H1 (cell line): ENCODE measurements at regions not wholly inside any gene's neighbourhood (a gene's known extent, or its start where the extent isn't known, plus 50 kb on each side); places are given as distances from the start of the nearest gene placed in this dataset.
A peak's percentile ranks its signal among the peaks of the same experiment; 100 is the strongest.

Experiments
- CTCF ChIA-PET: fragments of 300-600 bp; sonication (Branson Sonifier 250); formaldehyde crosslinking; loops from one replicate; lab custom pipeline; 2021; ENCODE audit not compliant: partially characterized antibody; lab: Charles Lee
- POLR2A ChIA-PET: fragments of 300-600 bp; sonication (Branson Sonifier 250); formaldehyde crosslinking; loops from one replicate; lab custom pipeline; 2021; ENCODE audit warnings: inconsistent platforms; ENCODE audit not compliant: partially characterized antibody; lab: Charles Lee
- DNase-seq, 2 experiments: peaks; one replicate each; pipeline versions ENCODE4 v3.0.0 to v3.0.0-alpha.2; 2010 to 2022; ENCODE audit warnings: low spot score in 2 of 2, low read depth in 1 of 2, mixed read lengths in 1 of 2
- FAIRE-seq: peaks from 2 replicates; lab custom pipeline; 2011; peaks lifted over from hg19 to GRCh38; lab: Jason Lieb, UNC
- H2AFZ ChIP-seq: 2 replicates; pipeline ENCODE4 v1.8.1; 2012; ENCODE audit warnings: low read length, inconsistent platforms
- H2AK5ac ChIP-seq: 2 replicates; pipeline ENCODE4 v1.6.1; 2013; ENCODE audit warnings: low read depth, low read length
- H2BK120ac ChIP-seq: replicated peaks from 2 replicates; pipeline ENCODE3; 2013; ENCODE audit warnings: low read depth, low read length, inconsistent platforms
- H2BK12ac ChIP-seq: 2 replicates; pipeline ENCODE4 v1.6.1; 2013; ENCODE audit warnings: low read depth, low read length
- H2BK15ac ChIP-seq: 2 replicates; pipeline ENCODE4 v1.6.1; 2013; ENCODE audit warnings: low read length
- H2BK20ac ChIP-seq: 2 replicates; pipeline ENCODE4 v1.6.1; 2013; ENCODE audit warnings: low read length
- H2BK5ac ChIP-seq: 2 replicates; pipeline ENCODE4 v1.6.1; 2013; ENCODE audit warnings: low read depth, low read length
- H3K14ac ChIP-seq: 2 replicates; pipeline ENCODE4 v1.6.1; 2013; ENCODE audit warnings: inconsistent platforms; ENCODE audit not compliant: insufficient read length
- H3K18ac ChIP-seq: 2 replicates; pipeline ENCODE4 v1.6.1; 2013; ENCODE audit warnings: low read length; ENCODE audit errors: extremely low read depth
- H3K23ac ChIP-seq: 2 replicates; pipeline ENCODE4 v1.6.1; 2013; ENCODE audit warnings: inconsistent platforms; ENCODE audit not compliant: insufficient read length
- H3K23me2 ChIP-seq: 2 replicates; pipeline ENCODE4 v1.6.1; 2013; ENCODE audit warnings: low read depth, low read length
- H3K27ac ChIP-seq: 2 replicates; pipeline ENCODE4 v1.6.1; 2011; ENCODE audit warnings: low read depth, low read length, inconsistent platforms
- H3K27me3 ChIP-seq, 4 experiments: replicated peaks in 1 of 4; 1 replicate in 1 of 4; 2 replicates in 3 of 4; pipeline versions ENCODE4 v1.6.1 to v1.8.1; 2011 to 2013; ENCODE audit warnings: low read length in 3 of 4, mild to moderate bottlenecking in 3 of 4, inconsistent platforms in 2 of 4, mixed read lengths in 2 of 4, moderate library complexity in 1 of 4; ENCODE audit not compliant: control insufficient read depth in 3 of 4, insufficient read depth in 3 of 4; ENCODE audit errors: extremely low read depth in 1 of 4
- H3K36me3 ChIP-seq, 4 experiments: 2 replicates each; pipeline versions ENCODE4 v1.6.1 to v1.8.1; 2011 to 2013; ENCODE audit warnings: mild to moderate bottlenecking in 4 of 4, low read length in 3 of 4, moderate library complexity in 2 of 4, control low read depth in 1 of 4, inconsistent platforms in 1 of 4; ENCODE audit not compliant: insufficient read depth in 4 of 4, control insufficient read depth in 2 of 4
- H3K4ac ChIP-seq: replicated peaks from 2 replicates; pipeline ENCODE3; 2013; ENCODE audit warnings: low read length, low read depth, mixed read lengths, inconsistent platforms; ENCODE audit not compliant: insufficient read length
- H3K4me1 ChIP-seq, 4 experiments: replicated peaks in 1 of 4; 1 replicate in 1 of 4; 2 replicates in 3 of 4; pipeline versions ENCODE4 v1.6.1 to v1.8.1; 2011 to 2013; ENCODE audit warnings: low read length in 3 of 4, inconsistent platforms in 2 of 4, mixed read lengths in 1 of 4; ENCODE audit not compliant: insufficient read depth in 4 of 4, control insufficient read depth in 3 of 4
- H3K4me2 ChIP-seq, 2 experiments: 2 replicates each; pipeline versions ENCODE4 v1.6.1 to v1.8.1; 2011 to 2013; ENCODE audit warnings: low read depth in 2 of 2, low read length in 2 of 2, control low read depth in 1 of 2, inconsistent platforms in 1 of 2, mild to moderate bottlenecking in 1 of 2; ENCODE audit not compliant: insufficient read depth in 1 of 2
- H3K4me3 ChIP-seq, 4 experiments: fragments of 200-600, 300-600 bp in 1 of 4; sonication (generic), shearing (Covaris generic), sonication (Bioruptor Twin) in 1 of 4; 2 replicates each; pipeline versions ENCODE4 v1.5.1 to v1.8.1; 2011 to 2016; ENCODE audit warnings: low read length in 4 of 4, low read depth in 3 of 4, control low read depth in 2 of 4, inconsistent platforms in 2 of 4, mild to moderate bottlenecking in 2 of 4, mixed read lengths in 1 of 4, moderate library complexity in 1 of 4; ENCODE audit not compliant: insufficient read depth in 2 of 4; ENCODE audit errors: extremely low read depth in 1 of 4
- H3K56ac ChIP-seq: replicated peaks from 2 replicates; pipeline ENCODE3; 2013; ENCODE audit warnings: low read depth, mild to moderate bottlenecking, mixed read lengths, low read length, inconsistent platforms; ENCODE audit not compliant: insufficient read length
- H3K79me1 ChIP-seq: 2 replicates; pipeline ENCODE4 v1.6.1; 2013; ENCODE audit warnings: low read depth, low read length, control low read depth
- H3K79me2 ChIP-seq, 2 experiments: 2 replicates each; pipeline versions ENCODE4 v1.6.1 to v1.8.1; 2012 to 2013; ENCODE audit warnings: low read length in 2 of 2, mild to moderate bottlenecking in 2 of 2, inconsistent platforms in 1 of 2; ENCODE audit not compliant: insufficient read depth in 2 of 2, control insufficient read depth in 1 of 2
- H3K9ac ChIP-seq, 4 experiments: replicated peaks in 1 of 4; 1 replicate in 1 of 4; 2 replicates in 3 of 4; pipeline versions ENCODE4 v1.6.1 to v1.8.1; 2011 to 2013; ENCODE audit warnings: low read depth in 3 of 4, low read length in 3 of 4, control low read depth in 2 of 4, mild to moderate bottlenecking in 2 of 4, moderate library complexity in 2 of 4, inconsistent platforms in 1 of 4; ENCODE audit errors: extremely low read depth in 1 of 4
- H3K9me3 ChIP-seq, 2 experiments: 2 replicates each; pipeline versions ENCODE4 v1.6.1 to v1.8.1; 2012 to 2013; ENCODE audit warnings: mild to moderate bottlenecking in 2 of 2, moderate library complexity in 2 of 2, control low read depth in 1 of 2, inconsistent platforms in 1 of 2, low read depth in 1 of 2, low read length in 1 of 2, mixed read lengths in 1 of 2; ENCODE audit not compliant: insufficient read depth in 2 of 2
- H4K20me1 ChIP-seq, 2 experiments: replicated peaks in 1 of 2; 2 replicates each; pipeline versions ENCODE3 to v1.8.1; 2011 to 2013; ENCODE audit warnings: inconsistent platforms in 2 of 2, low read length in 2 of 2, mild to moderate bottlenecking in 1 of 2; ENCODE audit not compliant: insufficient read depth in 2 of 2, control insufficient read depth in 1 of 2
- H4K5ac ChIP-seq: 2 replicates; pipeline ENCODE4 v1.6.1; 2013; ENCODE audit warnings: low read length, low read depth, mixed read lengths, inconsistent platforms; ENCODE audit not compliant: insufficient read length
- H4K8ac ChIP-seq: 2 replicates; pipeline ENCODE4 v1.8.0; 2013; ENCODE audit warnings: mild to moderate bottlenecking, moderate library complexity, low read length, inconsistent platforms; ENCODE audit not compliant: insufficient read depth; ENCODE audit errors: extremely low read depth
- H4K91ac ChIP-seq: replicated peaks from 2 replicates; pipeline ENCODE3; 2013; ENCODE audit warnings: low read length, mixed read lengths, inconsistent platforms; ENCODE audit not compliant: insufficient read length
- CEBPB ChIP-seq: IDR thresholded peaks from 2 replicates; pipeline ENCODE4 v1.6.1; 2012; ENCODE audit warnings: low read depth, low read length
- EP300 ChIP-seq, 2 experiments: IDR thresholded peaks; 1 replicate in 1 of 2; 2 replicates in 1 of 2; pipeline ENCODE4 v1.6.1; 2011 to 2012; ENCODE audit warnings: low read depth in 2 of 2, low read length in 2 of 2, mild to moderate bottlenecking in 2 of 2, borderline replicate concordance in 1 of 2, inconsistent platforms in 1 of 2, moderate library complexity in 1 of 2
- JUND ChIP-seq: IDR thresholded peaks from 2 replicates; pipeline ENCODE4 v1.6.1; 2011; ENCODE audit warnings: mild to moderate bottlenecking, improper control_type of control experiment, low read length
- SP1 ChIP-seq: IDR thresholded peaks from 2 replicates; pipeline ENCODE4 v1.6.1; 2011; ENCODE audit warnings: low read depth, low read length
- WGBS, 2 experiments: shearing (Covaris generic) in 1 of 2; methylation state at CpG; one replicate each; pipeline versions ENCODE4 v1.1.6 to v1.1.7; 2013 to 2015; ENCODE audit warnings: low lambda C conversion rate in 2 of 2, mixed read lengths in 2 of 2, inconsistent platforms in 1 of 2, low coverage in 1 of 2, missing lambda C conversion rate in 1 of 2; ENCODE audit not compliant: insufficient replicate concordance in 2 of 2, insufficient coverage in 1 of 2, insufficient read length in 1 of 2; ENCODE audit errors: extremely low coverage in 1 of 2, missing lambda C conversion rate in 1 of 2; 5-methylcytosine and 5-hydroxymethylcytosine counted together

DNA sequence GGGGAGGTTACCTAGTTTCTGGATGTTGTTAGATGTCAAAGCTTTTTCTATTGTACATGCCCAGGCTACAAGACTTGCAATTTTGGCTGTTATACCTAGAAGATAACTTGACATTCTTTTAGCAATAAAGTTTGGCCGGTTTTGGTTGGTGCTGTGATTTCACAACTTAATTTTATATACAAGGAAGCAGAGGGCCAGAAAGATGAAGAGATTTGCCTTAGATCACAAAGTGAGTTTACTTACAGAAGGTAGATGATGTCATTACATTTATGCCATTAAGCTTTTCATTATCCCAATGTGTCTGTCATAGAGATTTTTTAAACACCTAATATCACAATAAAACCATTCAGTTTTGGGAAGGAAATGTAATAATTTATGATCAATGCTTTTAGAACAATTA lies 698.7 kb upstream of the ANO3 start:
- no peaks in the 10 kb centered on the region for H3K23me2 ChIP-seq
- H3K79me2 ChIP-seq = no peaks in the 10 kb centered on the region
- H3K36me3 ChIP-seq = no peaks in the 10 kb centered on the region
- no peak overlapping the region for H3K4ac ChIP-seq
- H3K4me1 ChIP-seq = no peaks in the 10 kb centered on the region
- no peak overlapping the region for H3K4me3 ChIP-seq
- no peak overlapping the region for H3K56ac ChIP-seq
- no peaks in the 10 kb centered on the region for H3K9me3 ChIP-seq
- peak overlapping the region; percentile 36; the same call in 1 of the 2 replicates for H2AFZ ChIP-seq
- ChIA-PET CTCF (no interaction called here), POLR2A (no interaction called here)
- H3K4me2 ChIP-seq = no peak overlapping the region
- 86% methylated on average over 1 of the region's 1 CpG; no CpG with 5 or more reads in 1 of the 2 experiments for WGBS, 2 experiments
- H2BK15ac ChIP-seq = no peak overlapping the region
- no peak overlapping the region for H3K14ac ChIP-seq
- H4K8ac ChIP-seq = no peak overlapping the region
- H2BK20ac ChIP-seq = no peak overlapping the region
- H3K27ac ChIP-seq = no peak overlapping the region
- H3K9ac ChIP-seq = no peak overlapping the region
- H3K27me3 ChIP-seq = no peaks in the 10 kb centered on the region
- DNase-seq = no peak
- H2BK120ac ChIP-seq = no peak overlapping the region
- no peak overlapping the region for H2BK5ac ChIP-seq
- no peak for FAIRE-seq
- no peak overlapping the region for H2AK5ac ChIP-seq
- no peak for TF ChIP-seq JUND
- TF ChIP-seq EP300 (IDR thresholded peaks at IDR 0.05; ENCODE audit: borderline replicate concordance in 1 of 2, low read depth in 2 of 2, low read length in 2 of 2) = no peak
- TF ChIP-seq SP1 = no peak
- TF ChIP-seq CEBPB = no peak
- TF ChIP-seq, all 59 proteins: peak for 0
- Histone ChIP-seq H4K5ac (no peak overlapping the region), H3K79me1 (no peaks in the 10 kb centered on the region), H2BK12ac (no peak overlapping the region), H4K91ac (no peak overlapping the region), H4K20me1 (no peaks in the 10 kb centered on the region), H3K18ac (no peak overlapping the region), H3K23ac (no peak overlapping the region)
